Pancreas (tissue), 10 donors: ENCODE measurements at regions not wholly inside any gene's neighbourhood (a gene's known extent, or its start where the extent isn't known, plus 50 kb on each side); places are given as distances from the start of the nearest gene placed in this dataset.

Experiments
- ATAC-seq, 4 donors: fragments of 200-7000 bp; cut with Tn5 transposase; one replicate each; pipeline versions ENCODE4 v1.8.0 to v1.9.1; 2020; ENCODE audit warnings: mild to moderate bottlenecking in 4 of 4, moderate library complexity in 4 of 4
- DNase-seq, 6 donors: peaks; one replicate each; pipeline ENCODE4 v3.0.0-alpha.2; 2020
- FAIRE-seq: peaks from 2 replicates; lab custom pipeline; 2012; peaks lifted over from hg19 to GRCh38; lab: Jason Lieb, UNC
- H3K27ac ChIP-seq, 4 donors: fragments of 200-600 bp; sonication (generic); 1 replicate in 3 of 4; 2 replicates in 1 of 4; pipeline versions ENCODE4 v1.5.0 to v1.8.0; 2020
- H3K27me3 ChIP-seq, 4 donors: fragments of 200-600 bp; one replicate each; pipeline ENCODE4 v1.8.0; 2021
- H3K36me3 ChIP-seq, 3 donors: fragments of 200-600 bp; sonication (generic) in 1 of 3; one replicate each; pipeline versions ENCODE4 v1.5.0 to v1.8.0; 2020 to 2021
- H3K4me1 ChIP-seq, 3 donors: fragments of 200-600 bp; one replicate each; pipeline ENCODE4 v1.8.0; 2021
- H3K4me3 ChIP-seq, 4 donors: fragments of 200-600 bp; sonication (generic) in 2 of 4; one replicate each; pipeline versions ENCODE4 v1.5.0 to v1.8.0; 2020 to 2021
- H3K9me3 ChIP-seq, 4 donors: fragments of 200-600 bp; one replicate each; pipeline ENCODE4 v1.8.0; 2021
- CTCF ChIP-seq, 4 donors: fragments of 200-600 bp; sonication (generic) in 3 of 4; IDR thresholded peaks; one replicate each; pipeline versions ENCODE4 v1.5.0 to v1.8.0; 2021; ENCODE audit warnings: antibody characterized with exemption in 4 of 4
- WGBS, 2 donors: extraction: QIAGEN DNeasy Blood & Tissue Kit; methylation state at CpG; one replicate each; pipeline ENCODE4 v1.1.7; 2013; 5-methylcytosine and 5-hydroxymethylcytosine counted together
- intact Hi-C, 3 donors: fragments of 100-400 bp; cut with DNase I; formaldehyde crosslinking; loops; one replicate each; pipeline versions ENCODE4 v1.11.1 to v1.14.2; 2022
- donor health status: healthy with polysubstance abuse.
- donor health status: DM: no; HTN: no; CAD: no; lungs with moderate emphysema.
- donor health status: DM: no; HTN: no; CAD: no.
- donor health status: control.
- donor health status: control.
- donor health status: Bipolar disorder and iron deficiency.
- donor health status: DM: yes; HTN: yes; CAD: no.
- donor health status: DM: no; HTN: no; CAD: no.
- donor health status: DM: no; HTN: no; CAD: no.
- donor health status: DM: yes; HTN: yes; CAD: no.

GRCh38 chr4:152259866-152260265, 276.0 kb downstream of the FBXW7 start:
- FAIRE-seq (no peak), DNase-seq (no peak), ATAC-seq (no peak)
- Histone ChIP-seq H3K36me3 (no peaks in the 10 kb centered on the region), H3K9me3 (no peaks in the 10 kb centered on the region), H3K27me3 (no peaks in the 10 kb centered on the region), H3K4me1 (no peaks in the 10 kb centered on the region), H3K4me3 (no peak overlapping the region), H3K27ac (no peak overlapping the region)
- intact Hi-C loops: no loop called here
- no peak for TF ChIP-seq CTCF (IDR thresholded peaks at IDR 0.05)
- 73 to 78% methylated on average over 1 of the region's 1 CpG for WGBS, 2 donors

GRCh38 chr4:152258804-152259708, 276.8 kb downstream of the FBXW7 start:
- H3K4me1 ChIP-seq: no peaks in the 10 kb centered on the region
- no peak for FAIRE-seq
- H3K27me3 ChIP-seq: no peaks in the 10 kb centered on the region
- 66 to 69% methylated on average over 8 of the region's 8 CpGs for WGBS, 2 donors
- no peak for ATAC-seq
- no peaks in the 10 kb centered on the region for H3K9me3 ChIP-seq
- no peak for DNase-seq
- H3K4me3 ChIP-seq: no peak overlapping the region
- H3K36me3 ChIP-seq: no peaks in the 10 kb centered on the region
- no peak overlapping the region for H3K27ac ChIP-seq
- no peak for TF ChIP-seq CTCF (IDR thresholded peaks at IDR 0.05)
- intact Hi-C loops: no loop called here

GRCh38 chr4:152258391-152258790, 277.5 kb downstream of the FBXW7 start:
- no peak for TF ChIP-seq CTCF (IDR thresholded peaks at IDR 0.05)
- FAIRE-seq: no peak
- H3K9me3 ChIP-seq: no peaks in the 10 kb centered on the region
- no peak overlapping the region for H3K27ac ChIP-seq
- 72 to 76% methylated on average over 5 of the region's 5 CpGs for WGBS, 2 donors
- no peak for ATAC-seq
- H3K4me1 ChIP-seq: no peaks in the 10 kb centered on the region
- no peaks in the 10 kb centered on the region for H3K36me3 ChIP-seq
- intact Hi-C loops: no loop called here
- H3K4me3 ChIP-seq: no peak overlapping the region
- no peak for DNase-seq
- no peaks in the 10 kb centered on the region for H3K27me3 ChIP-seq

- H3K4me1 ChIP-seq: no peaks in the 10 kb centered on the region
- TF ChIP-seq CTCF (IDR thresholded peaks at IDR 0.05): no peak
- FAIRE-seq (no peak), ATAC-seq (no peak), DNase-seq (no peak)
- H3K36me3 ChIP-seq: no peaks in the 10 kb centered on the region
- H3K27me3 ChIP-seq: no peaks in the 10 kb centered on the region
- intact Hi-C loops: no loop called here
- 49 to 51% methylated on average over 5 of the region's 5 CpGs for WGBS, 2 donors
- H3K27ac ChIP-seq: no peak overlapping the region
- no peak overlapping the region for H3K4me3 ChIP-seq
- no peaks in the 10 kb centered on the region for H3K9me3 ChIP-seq
Observed at GRCh38 chr4:152257601-152258066, 278.3 kb downstream of the FBXW7 start.

GRCh38 chr4:152256996-152257395, 278.9 kb downstream of the FBXW7 start:
- WGBS, 2 donors: 63 to 70% methylated on average over 3 of the region's 3 CpGs
- Histone ChIP-seq H3K27ac (no peak overlapping the region), H3K9me3 (no peaks in the 10 kb centered on the region), H3K4me1 (no peaks in the 10 kb centered on the region), H3K36me3 (no peaks in the 10 kb centered on the region), H3K4me3 (no peak overlapping the region), H3K27me3 (no peaks in the 10 kb centered on the region)
- no peak for DNase-seq
- ATAC-seq: no peak
- intact Hi-C loops: no loop called here
- FAIRE-seq: no peak
- no peak for TF ChIP-seq CTCF (IDR thresholded peaks at IDR 0.05)
